ACC112 (cell line): ENCODE measurements at regions not wholly inside any gene's neighbourhood (a gene's known extent, or its start where the extent isn't known, plus 50 kb on each side); places are given as distances from the start of the nearest gene placed in this dataset.
"Not testable (repeated sequence)": the region's sequence is repeated elsewhere in the genome, so short reads cannot be mapped to it uniquely, and the experiment has no call there.

Source experiments
- H2AFZ ChIP-seq: fragments of 200-600 bp; sonication (generic); one replicate; pipeline ENCODE4 v1.6.0; 2017; ENCODE audit warnings: antibody characterized with exemption, low read length; ENCODE audit not compliant: unreplicated experiment
- H3K27ac ChIP-seq: fragments of 200-600 bp; sonication (generic); 2 replicates; pipeline ENCODE4 v1.5.1; 2014; ENCODE audit warnings: low read depth, mild to moderate bottlenecking, antibody characterized with exemption, low read length, moderate library complexity
- H3K27me3 ChIP-seq: fragments of 200-600 bp; sonication (generic); 2 replicates; pipeline ENCODE4 v1.6.1; 2014; ENCODE audit warnings: mild to moderate bottlenecking, antibody characterized with exemption, low read length, moderate library complexity, mixed read lengths; ENCODE audit not compliant: insufficient read depth
- H3K36me3 ChIP-seq: fragments of 200-600 bp; sonication (generic); 2 replicates; pipeline ENCODE4 v1.6.1; 2016; ENCODE audit warnings: mild to moderate bottlenecking, antibody characterized with exemption, low read length, moderate library complexity, mixed read lengths; ENCODE audit not compliant: insufficient read depth
- H3K4me1 ChIP-seq: fragments of 200-600 bp; sonication (generic); one replicate; pipeline ENCODE4 v1.6.1; 2016; ENCODE audit warnings: low read length, mixed read lengths; ENCODE audit not compliant: insufficient read depth, unreplicated experiment, control insufficient read depth
- H3K4me3 ChIP-seq: fragments of 200-600 bp; sonication (generic); 2 replicates; pipeline ENCODE4 v1.5.1; 2014; ENCODE audit warnings: mild to moderate bottlenecking, low read depth, low read length
- H3K79me2 ChIP-seq: fragments of 200-600 bp; sonication (generic); one replicate; pipeline ENCODE4 v1.6.0; 2016; ENCODE audit warnings: low read length; ENCODE audit not compliant: control insufficient read depth, unreplicated experiment, insufficient read depth

DNA sequence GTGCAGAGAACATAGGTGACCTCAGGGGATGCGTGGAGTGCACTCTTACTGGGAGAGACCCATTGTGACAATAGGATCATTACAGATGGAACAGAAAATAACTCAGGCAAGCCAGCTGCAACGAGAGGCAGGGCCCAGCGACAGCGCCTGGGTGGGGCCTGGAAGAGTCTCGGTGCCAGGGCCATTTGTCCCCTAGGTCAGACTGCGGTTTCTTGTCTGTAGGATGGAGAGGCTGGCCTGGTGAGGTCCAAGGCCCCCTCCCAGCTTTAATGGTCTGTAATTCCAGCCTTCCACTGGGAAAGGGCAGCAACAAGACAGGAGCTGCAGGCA lies 208.6 kb upstream of the APCDD1 start:
- Histone ChIP-seq H3K27me3 (peaks cover 43% of the 10 kb centered on the region), H2AFZ (no peak overlapping the region), H3K36me3 (no peaks in the 10 kb centered on the region), H3K4me1 (no peaks in the 10 kb centered on the region), H3K4me3 (no peak overlapping the region), H3K27ac (no peak overlapping the region), H3K79me2 (no peaks in the 10 kb centered on the region)

DNA sequence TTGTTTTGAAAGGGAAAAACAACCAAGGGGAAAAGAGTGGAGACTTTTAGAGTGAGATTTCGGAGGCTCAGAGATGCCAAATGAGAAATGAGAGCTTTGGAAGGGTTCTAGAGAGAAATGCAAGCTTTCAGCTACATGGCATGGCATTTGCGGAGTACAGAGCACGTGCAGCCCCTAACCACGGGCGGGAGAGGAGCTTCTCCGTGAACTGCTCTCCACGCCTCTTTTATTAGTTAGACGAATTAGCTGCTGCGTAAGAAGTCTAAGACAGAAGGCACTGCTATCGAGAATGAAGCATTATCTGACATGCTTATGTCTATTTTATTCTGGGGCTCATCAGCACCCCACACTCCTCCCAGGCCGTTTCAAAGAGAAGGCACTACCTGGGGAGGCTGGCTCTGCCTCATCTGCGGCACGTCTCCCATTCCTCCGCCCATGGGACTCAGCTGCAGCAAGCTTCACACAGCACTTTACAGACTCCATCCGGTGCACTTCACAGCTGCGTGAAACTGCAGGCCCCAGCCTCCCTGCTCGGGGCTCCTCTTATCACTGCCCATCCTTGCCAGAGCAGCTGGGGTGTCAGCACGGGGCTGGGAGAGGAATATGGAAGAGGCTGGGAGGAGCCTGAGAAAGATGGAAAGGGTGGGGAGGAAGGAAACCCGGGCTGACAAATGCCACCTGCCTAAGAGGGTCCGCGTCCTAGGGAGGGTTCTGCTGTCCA lies 207.3 kb upstream of the APCDD1 start:
- Histone ChIP-seq H3K4me1 (no peaks in the 10 kb centered on the region), H3K36me3 (no peaks in the 10 kb centered on the region), H3K27me3 (peaks cover 49% of the 10 kb centered on the region), H3K79me2 (no peaks in the 10 kb centered on the region), H2AFZ (no peak overlapping the region), H3K4me3 (no peak overlapping the region), H3K27ac (no peak overlapping the region)

DNA sequence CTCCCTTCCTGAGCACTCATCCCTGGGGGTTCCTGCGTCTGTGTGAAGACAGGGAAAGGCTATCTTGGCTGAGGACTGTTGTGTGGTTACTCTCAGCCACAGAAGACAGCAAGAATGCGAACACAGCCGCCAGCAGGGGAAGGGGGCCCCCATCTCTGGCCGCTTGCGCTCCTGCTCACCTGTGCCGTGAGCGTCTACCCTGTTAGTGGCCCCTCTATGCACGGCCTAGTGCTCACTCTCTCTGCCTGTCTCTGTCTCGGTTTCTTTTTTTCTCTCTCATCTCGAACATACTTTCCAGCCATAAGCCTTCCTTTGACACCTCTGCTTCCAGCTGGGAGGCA lies 206.7 kb upstream of the APCDD1 start:
- H3K4me3 ChIP-seq = no peak overlapping the region
- no peak overlapping the region for H2AFZ ChIP-seq
- no peaks in the 10 kb centered on the region for H3K79me2 ChIP-seq
- H3K4me1 ChIP-seq = no peaks in the 10 kb centered on the region
- H3K27me3 ChIP-seq = peaks cover 53% of the 10 kb centered on the region
- H3K36me3 ChIP-seq = no peaks in the 10 kb centered on the region
- H3K27ac ChIP-seq = no peak overlapping the region

DNA sequence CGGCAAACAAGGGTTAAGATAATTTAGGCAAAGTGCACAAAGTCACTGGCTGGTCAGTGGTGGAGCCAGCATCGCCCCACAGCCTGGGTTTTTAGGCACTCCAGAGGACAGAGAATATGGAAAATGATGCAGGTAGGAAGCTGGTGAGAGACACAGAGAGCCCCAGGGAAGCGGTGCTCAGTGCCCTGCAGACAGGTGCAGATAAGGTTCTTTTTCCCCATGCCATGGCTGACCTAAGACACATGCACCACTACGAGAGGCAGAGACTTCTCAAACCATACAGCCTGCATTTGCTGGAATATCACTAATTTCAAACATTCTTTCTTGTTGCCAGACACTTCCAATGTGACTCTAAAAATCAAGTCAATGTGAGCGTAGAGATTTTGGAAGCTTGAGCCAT lies 205.7 kb upstream of the APCDD1 start:
- Histone ChIP-seq H3K4me1 (no peaks in the 10 kb centered on the region), H3K79me2 (no peaks in the 10 kb centered on the region), H3K27ac (no peak overlapping the region), H3K36me3 (no peaks in the 10 kb centered on the region), H3K4me3 (no peak overlapping the region), H2AFZ (no peak overlapping the region), H3K27me3 (peaks cover 53% of the 10 kb centered on the region)

DNA sequence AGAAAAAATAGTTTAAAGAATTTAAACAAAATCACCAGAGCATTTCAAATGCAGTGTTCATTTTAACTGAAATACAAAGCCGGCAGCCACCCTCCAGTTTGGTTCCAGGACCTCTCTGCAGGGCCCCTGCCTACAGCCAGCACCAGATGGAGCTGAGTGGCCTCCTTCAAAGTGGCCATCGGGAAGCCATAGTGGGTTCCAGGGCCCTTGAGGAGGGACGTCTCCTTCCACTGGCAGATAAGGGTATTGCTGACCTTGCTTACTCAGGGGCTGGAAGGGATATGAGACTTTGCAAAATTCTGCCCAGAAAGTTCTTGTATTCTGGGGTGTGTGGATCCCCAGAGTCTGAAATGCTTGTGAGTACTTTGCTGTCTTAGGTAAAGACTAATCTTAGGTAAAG lies 205.2 kb upstream of the APCDD1 start:
- H3K27me3 ChIP-seq = peaks cover 50% of the 10 kb centered on the region
- no peak overlapping the region for H3K27ac ChIP-seq
- H3K79me2 ChIP-seq = no peaks in the 10 kb centered on the region
- H2AFZ ChIP-seq = no peak overlapping the region
- H3K4me3 ChIP-seq = no peak overlapping the region
- no peaks in the 10 kb centered on the region for H3K4me1 ChIP-seq
- no peaks in the 10 kb centered on the region for H3K36me3 ChIP-seq

DNA sequence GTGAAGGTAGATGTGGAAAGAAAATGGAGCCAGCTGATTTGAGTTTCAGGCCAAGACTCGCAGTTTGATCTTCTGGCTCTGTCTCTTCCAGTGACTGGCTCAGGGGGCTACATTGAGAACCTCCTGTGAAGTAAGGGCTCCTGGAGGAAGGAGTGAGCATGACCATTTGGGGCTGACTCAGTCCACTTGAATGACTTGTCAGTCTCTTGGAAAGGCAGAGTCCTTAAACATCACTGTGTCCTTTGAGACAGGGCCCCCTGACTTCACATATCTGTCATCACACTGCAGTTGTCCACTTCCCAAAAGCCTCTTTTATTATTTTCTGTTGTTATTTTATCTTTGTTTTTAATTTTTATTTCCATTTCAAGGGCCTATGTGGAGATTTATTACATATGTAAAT lies 204.6 kb upstream of the APCDD1 start:
- no peaks in the 10 kb centered on the region for H3K4me1 ChIP-seq
- peaks cover 51% of the 10 kb centered on the region for H3K27me3 ChIP-seq
- no peaks in the 10 kb centered on the region for H3K36me3 ChIP-seq
- no peak overlapping the region for H3K27ac ChIP-seq
- H3K4me3 ChIP-seq = no peak overlapping the region
- H2AFZ ChIP-seq = no peak overlapping the region
- no peaks in the 10 kb centered on the region for H3K79me2 ChIP-seq

DNA sequence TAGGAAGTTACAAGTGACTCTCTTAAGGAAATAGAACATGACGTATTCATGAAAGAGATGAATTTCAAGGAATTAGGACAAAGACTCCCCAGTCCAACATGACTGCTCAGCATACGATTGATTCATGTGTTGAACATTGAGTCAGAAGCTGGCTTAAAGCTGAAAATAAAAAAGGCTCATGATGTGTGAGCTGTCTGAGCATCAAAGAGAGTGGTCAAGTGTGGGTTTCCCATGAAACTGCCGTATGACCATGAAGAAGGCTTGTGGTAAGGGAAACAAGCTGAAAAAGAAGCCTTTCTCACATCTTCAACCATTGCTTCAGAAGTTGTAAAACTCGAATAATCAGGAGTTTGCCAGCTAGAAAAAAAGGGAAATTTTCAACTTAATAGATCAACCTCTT lies 201.9 kb upstream of the APCDD1 start:
- Histone ChIP-seq H3K36me3 (no peaks in the 10 kb centered on the region), H3K27me3 (peaks cover 42% of the 10 kb centered on the region), H3K4me3 (no peak overlapping the region), H2AFZ (no peak overlapping the region), H3K79me2 (no peaks in the 10 kb centered on the region), H3K27ac (no peak overlapping the region), H3K4me1 (no peaks in the 10 kb centered on the region)

DNA sequence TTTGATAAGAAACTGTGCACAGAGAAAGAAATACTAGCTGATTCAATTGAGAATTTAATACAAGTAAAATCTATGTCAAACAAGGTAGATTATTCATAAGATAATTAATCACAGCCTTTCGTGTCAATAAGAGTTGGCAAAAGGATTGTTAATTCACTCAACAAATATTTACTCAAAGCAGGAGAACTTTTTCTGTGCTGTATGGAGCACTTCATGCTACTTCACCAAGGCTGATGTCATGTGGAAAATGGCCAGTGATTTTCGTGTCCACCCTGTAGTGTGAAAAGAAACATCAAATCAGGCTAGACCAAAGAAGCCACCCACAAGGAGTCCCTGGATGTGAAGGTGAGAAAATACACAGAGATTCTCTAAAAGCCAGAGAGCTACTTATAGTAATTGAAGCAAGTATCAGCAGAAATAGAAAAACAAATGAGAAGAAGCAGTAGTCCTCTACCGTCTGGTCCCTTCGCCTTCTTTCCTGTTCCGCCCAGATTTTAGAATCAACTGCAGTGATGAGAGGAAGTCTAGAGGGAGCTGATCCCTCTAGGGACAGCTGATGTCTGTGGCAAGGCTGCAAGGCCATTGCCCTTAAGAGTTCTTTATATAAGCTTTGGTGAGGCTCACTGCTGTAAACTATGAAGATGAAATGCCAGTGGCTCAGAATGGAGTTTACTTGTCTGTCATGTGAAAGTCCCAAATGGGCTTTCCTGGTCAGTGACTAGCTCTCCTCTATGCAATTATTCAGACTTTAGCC lies 201.3 kb upstream of the APCDD1 start:
- Histone ChIP-seq H3K27ac (no peak overlapping the region), H3K27me3 (peaks cover 35% of the 10 kb centered on the region), H3K4me1 (no peaks in the 10 kb centered on the region), H3K4me3 (no peak overlapping the region), H2AFZ (no peak overlapping the region), H3K79me2 (no peaks in the 10 kb centered on the region), H3K36me3 (no peaks in the 10 kb centered on the region)

DNA sequence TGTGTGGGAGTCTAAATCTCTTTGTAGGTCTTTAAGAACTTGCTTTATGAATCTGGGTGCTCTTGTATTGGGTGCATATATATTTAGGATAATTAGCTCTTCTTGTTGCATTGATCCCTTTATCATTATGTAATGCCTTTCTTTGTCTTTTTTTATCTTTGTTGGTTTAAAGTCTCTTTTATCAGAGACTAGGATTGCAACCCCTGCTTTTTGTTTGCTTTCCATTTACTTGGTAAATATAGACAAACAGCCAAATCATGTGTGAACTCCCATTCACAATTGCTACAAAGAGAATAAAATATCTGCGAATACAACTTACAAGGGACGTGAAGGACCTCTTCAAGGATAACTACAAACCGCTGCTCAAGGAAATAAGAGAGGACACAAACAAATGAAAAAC lies 198.2 kb upstream of the APCDD1 start:
- not testable (repeated sequence) for H3K36me3 ChIP-seq, H2AFZ ChIP-seq, H3K27ac ChIP-seq, H3K4me3 ChIP-seq, H3K79me2 ChIP-seq
- Histone ChIP-seq H3K27me3 (peaks cover 16% of the 10 kb centered on the region), H3K4me1 (peaks cover 11% of the 10 kb centered on the region)

DNA sequence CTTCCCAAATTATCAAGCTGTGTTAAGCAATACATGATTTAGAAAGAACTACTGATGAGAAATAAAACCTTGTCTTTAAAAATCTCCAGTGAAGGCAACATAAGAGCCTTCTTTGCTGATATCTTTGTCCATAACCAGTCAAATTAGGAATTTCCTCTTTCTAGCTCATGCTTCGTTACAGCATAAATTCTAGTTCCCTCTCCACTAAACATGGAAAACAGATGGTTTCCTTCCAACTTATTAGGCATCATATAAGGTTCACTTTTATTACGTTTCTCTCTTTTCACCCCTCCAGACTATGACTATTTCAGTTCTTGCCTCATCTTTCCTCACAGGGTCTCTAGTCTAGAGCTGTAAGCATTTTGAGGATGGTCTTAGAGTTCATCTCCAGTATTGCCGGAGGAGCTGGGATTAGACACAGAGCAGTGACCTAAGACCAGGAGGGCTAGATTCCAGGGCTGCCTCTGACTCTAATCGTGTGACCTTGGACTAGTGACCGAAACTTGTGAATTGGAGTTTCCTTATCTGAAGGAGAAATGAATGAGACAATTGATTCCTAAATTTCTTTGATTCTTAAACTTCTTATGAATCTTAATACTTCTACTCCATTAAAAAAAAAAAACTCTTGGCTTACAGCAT lies 195.5 kb upstream of the APCDD1 start:
- Histone ChIP-seq H3K27me3 (0 out of 2 replicates have a peak, but pooled peaks cover 5% of the 10 kb centered on the region), H3K4me3 (no peak overlapping the region), H3K79me2 (no peaks in the 10 kb centered on the region), H3K36me3 (no peaks in the 10 kb centered on the region), H2AFZ (no peak overlapping the region), H3K27ac (no peak overlapping the region), H3K4me1 (peaks cover 11% of the 10 kb centered on the region)

DNA sequence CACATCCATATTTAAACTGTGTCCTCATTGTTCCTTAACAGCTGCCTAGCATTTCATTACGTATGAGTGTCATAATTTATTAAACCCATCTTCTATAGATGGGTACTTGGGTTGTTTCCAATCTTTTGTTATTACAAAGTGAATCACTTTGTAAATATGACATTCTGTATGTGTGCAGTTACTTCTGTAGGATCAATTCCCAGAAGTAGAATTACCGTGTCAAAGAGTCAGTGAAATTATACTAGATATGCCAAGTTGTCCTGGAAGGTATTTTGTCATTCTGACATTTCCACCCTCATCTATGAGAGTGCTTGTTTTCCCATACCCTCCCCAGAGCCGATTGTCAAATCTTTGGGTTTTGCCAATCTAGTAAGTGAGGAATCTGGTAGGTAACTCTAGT lies 194.5 kb upstream of the APCDD1 start:
- H2AFZ ChIP-seq = no peak overlapping the region
- peaks cover 11% of the 10 kb centered on the region for H3K4me1 ChIP-seq
- H3K27me3 ChIP-seq = 0 out of 2 replicates have a peak, but pooled peaks cover 4% of the 10 kb centered on the region
- no peak overlapping the region for H3K27ac ChIP-seq
- no peaks in the 10 kb centered on the region for H3K36me3 ChIP-seq
- H3K4me3 ChIP-seq = no peak overlapping the region
- no peaks in the 10 kb centered on the region for H3K79me2 ChIP-seq
